HFF-Myc (cell line): ENCODE measurements at regions not wholly inside any gene's neighbourhood (a gene's known extent, or its start where the extent isn't known, plus 50 kb on each side); places are given as distances from the start of the nearest gene placed in this dataset.

ENCODE experiments used
- DNase-seq: peaks from one replicate; pipeline ENCODE4 v3.0.0-alpha.2; 2011; ENCODE audit warnings: low read depth; ENCODE audit errors: extremely low read depth
- H3K4me3 ChIP-seq: replicated peaks from 2 replicates; pipeline ENCODE4 v1.5.1; 2011; ENCODE audit warnings: low read depth, mild to moderate bottlenecking, control low read depth, low read length
- CTCF ChIP-seq: IDR thresholded peaks from 2 replicates; pipeline ENCODE4 v1.5.1; 2012; ENCODE audit warnings: mild to moderate bottlenecking, low read depth, low read length, control low read depth; ENCODE audit errors: missing control alignments

- no peak overlapping the region for H3K4me3 ChIP-seq
- no peak for TF ChIP-seq CTCF
- DNase-seq: no peak
Observed at GRCh38 chr10:88178758-88179157, 315.3 kb downstream of the PTEN start.

- no peak for TF ChIP-seq CTCF
- H3K4me3 ChIP-seq: no peak overlapping the region
- DNase-seq: no peak
Observed at GRCh38 chr10:88179831-88180230, 316.4 kb downstream of the PTEN start.

GRCh38 chr10:88181902-88182600 is 318.6 kb downstream of the PTEN start:
- TF ChIP-seq CTCF: no peak
- no peak overlapping the region for H3K4me3 ChIP-seq
- no peak for DNase-seq

- DNase-seq: no peak
- no peak for TF ChIP-seq CTCF
- no peak overlapping the region for H3K4me3 ChIP-seq
Observed at GRCh38 chr10:88182601-88182930, 319.1 kb downstream of the PTEN start.

GRCh38 chr10:88184543-88185297 is 321.3 kb downstream of the PTEN start:
- no peak overlapping the region for H3K4me3 ChIP-seq
- TF ChIP-seq CTCF: no peak
- no peak for DNase-seq

GRCh38 chr10:88185830-88186229 is 322.4 kb downstream of the PTEN start:
- TF ChIP-seq CTCF: no peak
- H3K4me3 ChIP-seq: no peak overlapping the region

More at GRCh38 chr10:88185830-88186229, 322.4 kb downstream of the PTEN start:
- DNase-seq: no peak
